ENCODE measurements at regions not wholly inside any gene's neighbourhood (a gene's known extent, or its start where the extent isn't known, plus 50 kb on each side); places are given as distances from the start of the nearest gene placed in this dataset.

- intact Hi-C loops (cut with micrococcal nuclease; ENCODE audit: unreplicated experiment): no loop called here
- H3K36me3 ChIP-seq (ENCODE audit: insufficient read depth, low read length): no peaks in the 10 kb centered on the region
- no peak overlapping the region for H3K4me2 ChIP-seq (ENCODE audit: low read length)
- DNase-seq (ENCODE audit: low spot score): no peak
- H4K20me1 ChIP-seq (ENCODE audit: insufficient read depth, low read length): no peaks in the 10 kb centered on the region
- no peaks in the 10 kb centered on the region for H3K79me2 ChIP-seq (ENCODE audit: insufficient read depth, low read depth, low read length)
- H2AFZ ChIP-seq (ENCODE audit: low read length): no peak overlapping the region
- ChIA-PET CTCF (ENCODE audit: unreplicated experiment) (no interaction called here), POLR2A (no interaction called here)
- H3K4me1 ChIP-seq (ENCODE audit: insufficient read depth, low read length, poor library complexity, severe bottlenecking): peaks cover 26% of the 10 kb centered on the region
- no peak overlapping the region for H3K27ac ChIP-seq (ENCODE audit: low read depth, low read length, poor library complexity, severe bottlenecking)
- TF ChIP-seq CTCF (conservative IDR thresholded peaks at IDR 0.05; ENCODE audit: low read length): no peak
- TF ChIP-seq EZH2phosphoT487 (IDR thresholded peaks at IDR 0.05; ENCODE audit: borderline replicate concordance, low read depth, low read length): no peak
- H3K9me3 ChIP-seq (ENCODE audit: low read length): no peaks in the 10 kb centered on the region
- H3K9me2 ChIP-seq (ENCODE audit: insufficient read depth, low read length): no peaks in the 10 kb centered on the region
- no peak overlapping the region for H3K4me3 ChIP-seq (ENCODE audit: low read depth, low read length, poor library complexity, severe bottlenecking)
- no TSS peak for BruUV-seq (replicated peaks)
These were observed 288.0 kb upstream of the TLE3 start for GRCh38 chr15:70385711-70386110.

- ChIA-PET CTCF (ENCODE audit: unreplicated experiment) (no interaction called here), POLR2A (no interaction called here)
- Histone ChIP-seq H3K4me1 (ENCODE audit: insufficient read depth, low read length, poor library complexity, severe bottlenecking) (peaks cover 26% of the 10 kb centered on the region), H4K20me1 (ENCODE audit: insufficient read depth, low read length) (no peaks in the 10 kb centered on the region), H3K9me3 (ENCODE audit: low read length) (no peaks in the 10 kb centered on the region), H3K27ac (ENCODE audit: low read depth, low read length, poor library complexity, severe bottlenecking) (no peak overlapping the region), H3K79me2 (ENCODE audit: insufficient read depth, low read depth, low read length) (no peaks in the 10 kb centered on the region), H3K4me3 (ENCODE audit: low read depth, low read length, poor library complexity, severe bottlenecking) (no peak overlapping the region), H2AFZ (ENCODE audit: low read length) (no peak overlapping the region), H3K4me2 (ENCODE audit: low read length) (no peak overlapping the region), H3K9me2 (ENCODE audit: insufficient read depth, low read length) (no peaks in the 10 kb centered on the region), H3K36me3 (ENCODE audit: insufficient read depth, low read length) (no peaks in the 10 kb centered on the region)
- no TSS peak for BruUV-seq (replicated peaks)
- TF ChIP-seq EZH2phosphoT487 (IDR thresholded peaks at IDR 0.05; ENCODE audit: borderline replicate concordance, low read depth, low read length) (no peak), CTCF (conservative IDR thresholded peaks at IDR 0.05; ENCODE audit: low read length) (no peak)
- no peak for DNase-seq (ENCODE audit: low spot score)
- intact Hi-C loops (cut with micrococcal nuclease; ENCODE audit: unreplicated experiment): no loop called here
These were observed 287.3 kb upstream of the TLE3 start for GRCh38 chr15:70385052-70385451.

GRCh38 chr15:70383856-70384255 lies 286.1 kb upstream of the TLE3 start:
- DNase-seq (ENCODE audit: low spot score): no peak
- Histone ChIP-seq H4K20me1 (ENCODE audit: insufficient read depth, low read length) (no peaks in the 10 kb centered on the region), H2AFZ (ENCODE audit: low read length) (no peak overlapping the region), H3K4me1 (ENCODE audit: insufficient read depth, low read length, poor library complexity, severe bottlenecking) (peaks cover 26% of the 10 kb centered on the region), H3K4me2 (ENCODE audit: low read length) (no peak overlapping the region), H3K79me2 (ENCODE audit: insufficient read depth, low read depth, low read length) (no peaks in the 10 kb centered on the region), H3K27ac (ENCODE audit: low read depth, low read length, poor library complexity, severe bottlenecking) (no peak overlapping the region), H3K9me3 (ENCODE audit: low read length) (no peaks in the 10 kb centered on the region), H3K4me3 (ENCODE audit: low read depth, low read length, poor library complexity, severe bottlenecking) (no peak overlapping the region), H3K36me3 (ENCODE audit: insufficient read depth, low read length) (no peaks in the 10 kb centered on the region), H3K9me2 (ENCODE audit: insufficient read depth, low read length) (no peaks in the 10 kb centered on the region)
- no TSS peak for BruUV-seq (replicated peaks)
- CTCF ChIA-PET (ENCODE audit: unreplicated experiment): no interaction called here
- TF ChIP-seq EZH2phosphoT487 (IDR thresholded peaks at IDR 0.05; ENCODE audit: borderline replicate concordance, low read depth, low read length) (no peak), CTCF (conservative IDR thresholded peaks at IDR 0.05; ENCODE audit: low read length) (no peak)
- POLR2A ChIA-PET: no interaction called here
- intact Hi-C loops (cut with micrococcal nuclease; ENCODE audit: unreplicated experiment): no loop called here

Data from OCI-LY7 (cell line).